ENCODE measurements at regions not wholly inside any gene's neighbourhood (a gene's known extent, or its start where the extent isn't known, plus 50 kb on each side); places are given as distances from the start of the nearest gene placed in this dataset.

DNA sequence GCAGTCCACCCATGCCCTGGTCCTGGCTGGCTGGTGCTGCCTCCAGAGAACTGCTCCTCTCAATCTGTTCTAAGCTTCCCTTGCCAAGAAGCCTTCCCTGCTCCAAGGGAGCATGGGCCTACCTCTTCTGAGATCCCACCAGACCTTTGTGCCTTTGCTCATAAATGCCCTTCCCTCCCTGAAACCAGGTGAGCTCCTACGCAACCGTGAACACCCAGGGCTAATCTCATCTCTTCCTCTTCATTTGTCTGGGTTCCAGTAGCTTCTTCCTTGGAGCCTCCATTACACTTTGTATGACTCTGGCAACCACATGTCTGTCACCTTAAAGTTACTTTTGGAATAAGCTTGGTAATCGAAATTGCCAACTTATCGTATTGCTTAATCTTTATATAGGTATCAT, 270.6 kb downstream of the PBX3 start:
- intact Hi-C loops (cut with micrococcal nuclease) = no loop called here

DNA sequence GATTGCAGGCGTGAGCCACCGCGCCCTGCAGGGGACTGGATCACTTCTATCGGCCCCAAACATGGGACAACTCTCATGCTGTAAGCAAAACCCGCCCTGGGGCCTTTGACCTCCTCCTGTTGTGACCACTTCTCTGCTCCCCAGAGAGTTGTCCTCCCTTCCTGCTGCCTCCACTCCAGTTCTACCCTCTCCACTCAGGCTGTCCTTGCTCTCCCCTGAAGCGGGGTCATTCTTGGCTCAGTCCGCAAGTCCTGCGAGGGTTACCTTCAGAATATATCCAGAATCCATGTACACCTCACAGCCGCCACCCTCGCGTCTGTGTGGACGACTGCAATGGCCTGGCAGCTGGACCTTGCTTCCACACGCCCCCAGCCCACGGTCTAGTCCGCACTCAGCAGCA, 273.7 kb downstream of the PBX3 start:
- intact Hi-C loops (cut with micrococcal nuclease) = no loop called here

DNA sequence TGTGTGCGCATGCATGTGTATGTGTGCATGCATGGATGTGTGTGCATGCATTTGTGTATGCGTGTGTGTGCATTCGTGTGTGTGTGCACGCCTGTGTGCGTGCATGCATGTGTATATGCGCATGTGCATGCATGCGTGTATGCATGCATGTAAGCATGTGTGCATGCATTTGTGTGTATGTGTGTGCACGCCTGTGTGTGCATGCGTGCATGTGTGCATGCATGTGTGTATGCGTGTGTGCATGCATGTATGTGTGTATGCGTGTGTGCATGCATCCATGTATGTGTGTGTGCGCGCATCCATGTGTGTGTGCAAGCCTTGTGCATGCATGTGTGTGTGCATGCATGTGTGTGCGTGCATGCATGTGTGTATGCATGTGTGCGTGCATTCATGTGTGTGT, 276.8 kb downstream of the PBX3 start:
- intact Hi-C loops (cut with micrococcal nuclease) = no loop called here

DNA sequence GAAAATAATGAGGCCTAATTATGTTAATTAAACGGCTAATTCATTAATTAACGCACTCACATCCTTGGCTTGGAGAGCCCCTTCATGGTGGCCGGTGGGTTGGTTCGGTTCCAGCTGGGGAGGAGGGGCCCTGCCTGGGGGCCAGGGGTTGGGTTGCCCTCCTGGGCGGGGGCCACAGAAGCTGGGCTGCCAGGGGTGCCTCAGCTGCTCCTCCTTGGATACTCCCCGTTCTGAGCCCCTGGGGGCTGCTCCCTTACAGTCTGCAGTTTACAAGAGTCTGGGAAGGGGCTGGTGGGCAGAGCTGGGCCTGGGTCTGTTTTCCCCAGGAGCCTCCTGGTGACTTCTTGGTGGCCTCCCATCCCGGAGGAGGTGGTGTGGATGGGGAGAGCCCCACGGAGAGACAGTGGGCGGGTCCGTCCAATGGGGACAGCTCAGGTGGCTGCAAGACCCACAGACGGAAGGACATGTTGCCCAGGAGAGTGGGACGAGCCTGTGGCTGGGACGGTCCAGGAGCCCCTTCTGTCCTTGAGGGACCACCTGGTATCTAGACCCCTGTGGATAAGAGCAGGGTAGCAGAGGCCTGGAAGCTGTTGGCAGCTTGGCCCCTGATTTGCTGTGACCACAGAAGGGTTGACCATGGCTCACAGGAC, 277.5 kb downstream of the PBX3 start:
- intact Hi-C loops (cut with micrococcal nuclease) = no loop called here

DNA sequence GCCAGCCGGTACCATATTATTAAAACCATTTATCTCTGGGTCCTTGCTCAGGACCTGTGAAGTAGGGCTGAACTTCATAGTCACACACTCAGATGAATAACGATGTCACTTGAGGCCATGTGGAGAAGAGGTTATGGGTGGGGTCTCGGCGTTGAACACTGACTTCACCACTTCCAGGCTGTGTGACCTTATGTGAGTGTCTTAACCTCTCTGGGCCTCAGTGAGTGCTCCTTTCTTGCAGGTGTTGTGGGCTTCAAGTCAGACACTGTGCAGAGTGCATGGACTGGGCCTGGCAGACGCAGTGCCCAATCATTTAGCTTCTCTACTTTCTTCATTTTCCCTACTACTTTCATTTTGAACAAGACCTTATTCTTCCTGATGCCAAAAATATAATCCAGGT, 278.8 kb downstream of the PBX3 start:
- intact Hi-C loops (cut with micrococcal nuclease) = no loop called here

DNA sequence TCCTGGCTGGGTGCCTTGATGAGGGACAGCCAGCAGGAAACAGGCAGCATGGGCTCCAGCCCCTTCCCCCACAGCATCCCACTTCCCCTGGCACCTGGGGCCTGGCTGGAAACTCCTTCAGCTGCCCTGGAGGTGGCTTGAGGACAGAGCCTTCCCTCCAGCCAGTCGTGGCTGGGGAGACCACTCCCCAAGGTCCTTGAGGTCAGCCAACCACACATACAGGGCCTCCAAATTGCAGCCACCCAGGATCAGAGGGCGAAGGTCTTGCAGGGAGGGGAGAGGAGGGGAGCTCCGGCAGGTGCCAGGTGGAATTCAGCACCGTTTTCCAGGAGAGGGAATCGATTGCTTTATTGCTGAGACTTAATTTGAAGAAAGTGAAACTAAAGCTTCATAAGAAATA, 280.4 kb downstream of the PBX3 start:
- intact Hi-C loops (cut with micrococcal nuclease) = no loop called here

DNA sequence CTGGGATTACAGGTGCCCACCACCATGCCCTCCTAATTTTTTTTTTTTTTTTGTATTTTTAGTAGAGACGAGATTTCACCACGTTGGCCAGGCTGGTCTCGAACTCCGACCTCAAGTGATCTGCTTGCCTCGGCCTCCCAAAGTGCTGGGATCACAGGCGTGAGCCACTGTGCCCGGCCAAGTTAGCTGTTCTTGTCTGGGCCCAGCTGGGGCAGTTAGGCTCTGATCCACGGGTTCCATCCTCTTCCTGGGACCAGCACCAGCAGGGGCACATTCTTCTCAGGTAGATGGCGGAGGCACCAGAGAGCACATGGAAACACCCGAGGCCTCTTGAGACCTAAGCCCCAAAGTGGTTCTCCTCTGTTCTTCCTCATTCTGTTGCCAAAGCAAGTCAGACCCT, 281.6 kb downstream of the PBX3 start:
- intact Hi-C loops (cut with micrococcal nuclease) = no loop called here

DNA sequence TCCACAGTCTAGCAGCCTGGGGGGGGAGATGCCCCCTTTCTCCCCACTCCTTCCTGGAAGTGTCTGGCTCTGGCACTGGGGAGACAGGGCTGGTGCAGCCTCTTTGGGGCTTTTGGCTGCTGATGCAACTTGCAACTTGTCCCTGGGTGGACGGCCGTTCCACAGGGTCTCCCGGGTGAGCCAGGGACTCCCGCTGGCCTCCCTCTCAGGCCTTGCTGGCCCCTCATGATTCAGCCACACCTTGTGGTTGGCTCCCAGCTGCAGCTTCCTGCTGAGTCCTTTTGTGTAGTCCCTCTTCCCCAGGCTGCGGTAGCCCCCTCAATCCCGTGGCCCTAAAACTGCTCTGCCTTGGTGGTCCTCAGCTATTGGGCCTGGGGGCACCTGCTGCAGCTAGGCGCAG, 283.5 kb downstream of the PBX3 start:
- intact Hi-C loops (cut with micrococcal nuclease) = no loop called here

DNA sequence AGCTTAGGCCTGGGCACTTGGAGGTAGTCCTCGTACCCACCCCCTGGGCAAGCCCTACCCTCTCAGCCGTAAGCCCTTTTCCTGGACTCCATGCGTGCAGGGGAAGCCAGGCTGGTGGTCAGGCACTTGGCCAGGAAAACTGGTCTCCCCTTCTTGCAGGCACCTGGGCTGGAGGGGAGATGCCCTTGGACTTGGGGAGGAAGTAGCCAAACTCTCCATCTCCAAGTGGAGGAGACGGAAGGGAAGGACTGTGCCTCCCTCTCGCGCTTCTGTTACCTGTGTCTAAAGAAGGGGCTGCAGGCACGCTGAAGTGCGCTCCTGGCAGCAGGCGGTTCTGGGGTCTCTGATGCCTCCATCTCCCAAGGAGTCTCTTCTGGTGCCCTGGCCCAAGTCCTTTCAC, 283.9 kb downstream of the PBX3 start:
- intact Hi-C loops (cut with micrococcal nuclease) = no loop called here

DNA sequence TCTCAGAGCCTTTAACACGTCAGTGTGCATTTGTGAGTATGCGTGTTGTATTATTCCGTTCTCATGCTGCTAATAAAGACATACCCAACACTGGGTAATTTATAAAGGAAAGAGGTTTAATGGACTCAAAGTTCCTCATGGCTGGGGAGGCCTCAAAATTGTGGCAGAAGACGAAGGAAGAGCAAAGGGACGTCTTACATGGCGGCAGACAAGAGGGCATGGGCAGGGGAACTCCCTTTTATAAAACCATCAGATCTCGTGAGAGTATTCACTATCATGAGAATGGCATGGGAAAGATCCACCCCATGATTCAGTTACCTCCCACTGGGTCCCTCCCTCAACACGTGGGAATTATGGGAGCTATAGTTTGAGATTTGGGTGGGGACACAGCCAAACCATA, 285.0 kb downstream of the PBX3 start:
- intact Hi-C loops (cut with micrococcal nuclease) = no loop called here

DNA sequence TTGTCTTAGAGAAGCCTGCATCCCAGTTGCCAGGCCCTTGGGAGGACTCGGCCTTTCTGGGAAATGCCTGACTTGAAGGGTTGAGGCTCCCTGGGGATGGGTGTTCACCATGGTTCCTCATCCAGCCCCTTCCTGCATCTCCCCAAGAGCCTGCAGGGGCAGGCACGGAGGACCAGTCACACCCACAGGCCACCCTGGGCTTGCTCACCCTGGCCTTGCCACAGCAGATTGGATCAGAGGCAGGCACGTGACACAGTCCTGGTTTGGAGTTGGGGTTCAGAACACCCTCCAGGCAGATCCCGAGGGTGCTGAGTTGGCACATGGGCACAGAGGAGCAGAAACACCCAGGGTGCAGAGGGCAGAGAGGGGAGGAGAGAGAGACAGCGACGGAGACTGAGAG, 286.1 kb downstream of the PBX3 start:
- intact Hi-C loops (cut with micrococcal nuclease) = no loop called here

DNA sequence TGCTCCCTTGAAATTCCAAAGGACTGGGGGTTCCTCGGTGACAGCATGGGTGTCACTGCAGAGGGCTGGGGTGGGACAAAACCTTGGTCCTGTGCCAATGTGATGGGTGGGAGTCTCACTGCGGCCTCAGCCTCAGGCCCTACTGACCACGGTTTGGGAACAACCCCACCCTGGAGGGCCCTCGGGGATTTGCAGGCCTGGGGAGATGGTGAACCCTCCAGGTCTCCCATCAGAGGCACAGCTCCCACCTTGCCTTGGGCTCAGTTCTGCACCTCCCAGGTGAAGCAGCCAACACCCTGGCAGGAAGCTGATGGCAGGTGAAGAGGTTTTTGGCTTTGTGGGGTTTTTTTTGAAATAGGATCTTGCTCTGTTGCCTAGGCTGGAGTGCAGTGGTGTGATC, 286.8 kb downstream of the PBX3 start:
- intact Hi-C loops (cut with micrococcal nuclease) = no loop called here

DNA sequence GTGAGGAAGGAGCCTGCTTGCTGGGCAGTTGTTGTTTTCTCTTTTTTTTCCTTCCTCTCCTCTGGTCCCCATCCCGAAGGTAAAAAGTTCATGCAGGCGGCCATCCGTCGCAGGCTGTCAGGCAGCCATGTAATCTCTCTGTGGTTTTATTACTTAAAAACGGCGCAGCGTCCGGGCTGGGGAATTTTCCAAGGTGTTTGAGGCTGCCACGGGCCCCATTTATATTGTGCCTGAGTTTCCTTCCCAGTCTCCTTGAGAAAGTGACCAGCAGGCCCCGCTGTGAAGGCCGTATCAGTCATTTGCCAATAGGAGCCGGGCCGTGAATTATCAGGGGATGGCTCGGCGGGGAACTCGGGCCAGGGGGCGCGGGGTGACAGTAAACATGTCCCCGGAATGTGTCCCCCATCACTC, 289.7 kb downstream of the PBX3 start:
- intact Hi-C loops (cut with micrococcal nuclease) = no loop called here

DNA sequence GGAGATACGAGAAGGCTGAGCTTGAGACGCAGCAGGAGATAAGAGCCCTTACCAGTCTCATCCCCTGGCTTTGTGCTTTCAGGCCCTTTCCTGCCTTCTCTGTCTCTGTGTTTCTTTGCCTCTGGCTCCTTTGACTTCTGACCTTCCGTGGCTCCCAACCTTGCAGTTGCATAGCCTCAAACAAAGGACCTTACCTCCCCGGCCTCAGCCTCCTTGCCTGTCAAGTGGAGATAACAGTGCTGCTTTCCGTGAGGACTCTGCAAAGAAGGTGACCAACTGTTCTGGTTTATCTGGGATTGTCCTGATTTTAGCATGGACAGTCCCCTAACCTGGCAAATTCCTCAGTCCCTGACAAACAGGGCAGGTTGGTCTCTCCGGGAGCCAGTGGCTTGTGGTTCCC, 287.8 kb upstream of the MVB12B start:
- intact Hi-C loops (cut with micrococcal nuclease) = no loop called here

DNA sequence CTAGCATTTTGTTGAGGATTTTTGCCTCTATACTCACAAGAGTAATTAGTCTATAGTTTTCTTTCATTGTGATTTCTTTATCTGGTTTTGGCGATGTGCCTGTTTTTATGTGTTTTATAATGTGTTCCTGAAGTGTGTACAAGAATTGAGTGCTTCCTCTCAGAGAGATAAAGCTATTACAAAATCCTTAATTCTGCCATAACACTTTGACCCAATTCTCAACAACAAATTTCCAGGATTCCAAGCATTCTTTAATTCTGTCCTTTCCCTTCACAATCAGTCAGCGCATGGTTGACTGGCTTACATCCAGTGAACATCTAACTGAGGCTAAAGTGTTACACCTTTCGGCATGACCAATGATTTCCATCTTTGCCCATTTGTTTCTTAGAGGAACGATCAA, 282.9 kb upstream of the MVB12B start:
- intact Hi-C loops (cut with micrococcal nuclease) = no loop called here

DNA sequence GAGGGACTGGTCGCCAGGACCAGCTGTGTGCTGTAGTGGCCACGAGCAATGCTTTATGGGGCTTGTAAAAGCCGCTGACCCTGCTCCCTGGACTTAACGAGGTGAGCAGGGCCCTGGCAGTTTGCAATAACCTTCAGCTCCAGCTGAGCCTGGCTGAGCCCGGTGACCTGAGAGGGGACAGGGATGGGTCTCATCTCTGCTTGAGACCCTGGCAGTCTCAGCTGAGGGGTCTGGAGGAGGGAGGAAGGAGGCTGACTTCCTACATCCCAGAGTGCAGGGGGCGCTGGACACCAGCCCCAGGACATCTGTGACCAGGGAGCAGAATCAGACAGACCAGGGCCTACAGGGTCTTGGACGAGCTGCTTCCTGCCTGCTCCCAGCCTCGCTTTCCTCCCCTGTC, 277.5 kb upstream of the MVB12B start:
- intact Hi-C loops (cut with micrococcal nuclease) = no loop called here

DNA sequence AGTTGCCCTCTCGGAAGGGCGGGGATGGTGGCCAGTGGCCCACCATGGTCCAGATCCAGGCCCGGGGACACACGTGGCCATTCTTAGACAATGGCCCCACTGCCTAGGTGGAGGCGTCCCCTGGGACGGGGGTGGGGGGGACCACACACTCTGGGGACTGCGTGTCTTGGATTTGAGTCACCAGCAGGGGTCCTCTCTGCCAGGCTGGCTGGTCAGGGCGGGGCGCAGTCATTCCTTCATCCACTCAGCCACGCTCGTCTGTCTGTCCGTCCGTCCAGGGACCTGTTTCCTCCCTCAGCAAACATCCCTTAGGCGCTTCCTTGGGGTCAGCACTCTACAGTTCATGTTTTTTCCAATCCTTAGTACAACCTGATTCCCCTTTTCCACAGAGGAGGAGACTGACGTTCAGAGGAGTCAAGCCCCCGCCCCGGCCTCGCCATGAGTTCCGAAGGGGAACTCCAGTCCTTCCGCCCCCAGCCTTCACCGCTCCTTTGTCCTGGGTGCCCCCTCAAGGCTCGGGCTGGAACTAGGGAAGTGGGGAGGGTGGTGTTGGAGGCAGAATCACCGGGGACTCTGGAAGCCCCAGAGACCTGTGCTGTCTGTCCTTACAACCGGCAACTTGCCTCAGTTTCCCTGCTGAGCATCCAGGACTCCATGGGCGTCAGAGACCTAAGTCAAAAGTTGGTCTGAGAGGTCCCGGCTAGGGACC, 276.6 kb upstream of the MVB12B start:
- intact Hi-C loops (cut with micrococcal nuclease) = no loop called here

DNA sequence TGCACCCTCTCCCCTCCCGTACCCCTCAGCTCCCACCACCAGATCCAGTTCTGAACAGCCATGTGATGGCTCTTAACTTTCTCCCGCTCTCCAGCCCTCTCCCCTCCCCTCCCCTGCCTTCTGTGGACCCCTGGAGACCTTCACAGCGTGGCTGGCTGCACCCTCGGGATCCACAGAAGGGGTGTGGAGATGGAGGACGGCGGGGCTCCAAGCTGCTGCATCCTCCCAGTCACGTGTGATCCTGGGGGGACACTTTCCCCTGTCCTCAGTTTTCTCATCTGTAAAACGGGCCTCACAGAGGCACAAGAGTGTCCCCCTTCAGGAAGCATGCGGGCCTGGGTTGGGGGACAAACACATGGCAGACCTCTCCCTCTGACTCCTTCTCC, 276.0 kb upstream of the MVB12B start:
- intact Hi-C loops (cut with micrococcal nuclease) = no loop called here

DNA sequence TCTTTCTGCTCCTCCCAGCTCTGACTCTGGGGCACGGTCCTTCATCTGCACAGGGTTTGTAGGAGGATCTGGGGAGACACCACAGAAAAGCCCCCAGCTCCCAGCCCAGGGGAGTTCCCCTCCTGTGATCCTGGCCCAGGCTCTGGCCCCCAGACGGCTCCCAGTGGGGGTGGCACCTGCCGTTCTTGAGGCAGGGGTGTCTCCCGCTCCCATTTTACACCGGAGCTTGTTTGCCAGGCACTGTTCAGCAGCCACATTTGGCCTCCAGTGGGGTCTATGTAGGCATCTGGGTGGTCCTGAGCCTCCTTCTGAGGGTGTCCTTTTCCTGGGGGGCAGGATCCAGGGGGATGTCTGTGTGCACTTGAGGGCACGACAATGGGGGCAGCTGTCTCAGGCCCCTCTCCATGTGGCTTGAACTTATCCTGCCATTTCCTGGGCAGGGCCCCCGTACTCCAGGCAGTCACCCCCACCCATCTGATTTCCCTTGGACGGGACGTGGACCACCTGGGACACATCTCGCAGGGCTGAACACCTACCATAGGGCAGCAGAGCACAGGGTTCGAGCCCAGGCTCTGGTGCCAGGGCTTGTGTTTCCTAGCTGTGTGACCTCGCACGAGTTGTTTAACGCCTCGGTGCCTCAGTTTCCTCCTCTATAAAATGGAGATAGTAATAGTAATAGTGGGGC, 275.0 kb upstream of the MVB12B start:
- intact Hi-C loops (cut with micrococcal nuclease) = no loop called here

DNA sequence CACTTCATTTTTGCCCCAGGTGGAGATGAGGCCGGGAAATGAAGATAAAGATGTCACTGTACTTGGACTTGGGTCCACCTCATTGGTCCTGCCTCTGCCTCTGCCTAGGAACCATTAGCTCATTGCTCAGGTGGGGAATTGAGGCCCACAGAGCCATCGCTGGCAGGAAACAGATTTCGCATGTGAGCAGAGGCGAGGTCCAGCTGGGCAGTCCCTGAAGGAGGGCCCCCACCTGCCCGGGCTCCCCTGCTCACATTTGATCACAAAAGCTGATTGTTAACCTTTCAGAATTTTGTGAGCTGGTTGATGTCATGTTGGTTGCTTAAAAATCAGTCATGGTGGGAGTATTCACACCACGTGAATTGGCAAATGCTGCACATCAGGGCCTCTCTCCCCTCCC, 273.8 kb upstream of the MVB12B start:
- intact Hi-C loops (cut with micrococcal nuclease) = no loop called here

DNA sequence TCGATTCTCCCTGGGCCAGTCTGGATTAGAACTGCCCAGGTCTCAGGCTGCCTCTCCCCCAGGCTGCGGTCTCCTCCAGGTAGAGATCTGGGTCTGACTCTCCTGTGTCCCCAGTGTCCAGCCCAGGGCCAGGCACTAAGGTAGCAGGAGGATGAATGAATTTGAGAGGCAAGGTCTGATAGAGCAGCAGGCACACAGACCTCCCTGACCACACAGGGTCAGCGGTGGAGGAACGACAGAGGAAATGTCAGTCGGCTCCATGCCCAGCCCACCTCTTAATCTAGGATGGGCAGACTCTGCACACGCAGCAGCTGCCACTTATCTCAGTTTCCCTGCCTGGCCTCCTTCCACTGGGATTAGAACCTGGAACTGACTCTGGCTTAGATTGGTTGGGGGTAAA, 272.7 kb upstream of the MVB12B start:
- intact Hi-C loops (cut with micrococcal nuclease) = no loop called here

DNA sequence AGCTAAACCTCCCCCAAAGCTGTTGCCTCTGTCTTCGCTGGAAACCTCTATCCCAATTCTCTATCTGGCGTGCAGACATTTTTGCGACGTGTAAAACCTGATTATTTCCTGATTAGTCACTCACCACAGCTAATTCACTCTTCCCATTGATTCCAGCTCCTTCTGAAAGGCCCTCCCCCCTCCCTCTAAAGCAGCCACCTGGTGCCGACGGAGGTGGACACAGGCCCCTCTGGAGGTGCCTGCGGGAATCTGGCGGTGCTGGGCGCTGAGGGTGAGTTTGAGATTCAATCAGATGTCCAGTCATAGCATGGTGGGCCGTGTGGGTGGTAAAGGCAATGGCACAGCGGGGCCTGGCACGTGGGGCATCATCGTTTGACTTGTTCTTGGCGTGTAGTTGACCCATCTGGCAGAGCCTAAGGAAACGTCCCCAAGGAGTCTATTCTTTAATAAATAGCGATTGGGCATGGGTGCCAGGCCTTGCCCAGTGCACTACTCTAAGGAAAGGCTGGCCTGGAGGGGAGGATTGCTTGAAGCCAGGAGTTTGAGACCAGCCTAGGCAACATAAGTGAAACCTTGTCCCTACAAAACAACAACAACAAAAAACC, 271.1 kb upstream of the MVB12B start:
- intact Hi-C loops (cut with micrococcal nuclease) = no loop called here

Data from T-helper 2 cell treated with Interferon-gamma antibody and Interleukin-4, amounts not matched to agents 100 ng/mL and 5 ng/mL, for 36 hours (primary cell).